GM19397 (cell line): ENCODE measurements at regions not wholly inside any gene's neighbourhood (a gene's known extent, or its start where the extent isn't known, plus 50 kb on each side); places are given as distances from the start of the nearest gene placed in this dataset.
"Not testable (repeated sequence)": the region's sequence is repeated elsewhere in the genome, so short reads cannot be mapped to it uniquely, and the experiment has no call there.

ENCODE experiments used
- ATAC-seq: cut with Tn5 transposase; IDR thresholded peaks from one replicate; pipeline ENCODE4 v1.9.1; 2021; ENCODE audit warnings: mild to moderate bottlenecking, moderate library complexity; ENCODE audit not compliant: unreplicated experiment

DNA sequence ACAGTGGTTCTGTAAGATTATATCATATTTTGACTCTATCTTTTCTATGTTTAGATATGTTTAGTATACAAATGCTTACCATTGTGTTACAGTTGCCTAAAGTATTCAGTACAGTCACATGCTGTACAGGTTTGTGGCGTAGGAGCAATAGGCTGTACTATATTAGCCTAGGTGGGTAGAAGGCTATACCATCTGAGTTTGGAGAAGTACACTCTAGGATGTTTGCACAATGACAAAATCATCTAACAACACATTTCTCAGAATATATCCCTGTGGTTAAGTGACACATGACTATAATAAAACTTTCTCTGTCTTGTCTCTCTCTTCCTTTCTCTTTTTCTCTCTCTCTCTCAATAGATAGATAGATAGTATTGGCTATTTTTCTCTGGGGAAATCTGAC is 1053.1 kb downstream of the STIM2 start:
- ATAC-seq: no peak

DNA sequence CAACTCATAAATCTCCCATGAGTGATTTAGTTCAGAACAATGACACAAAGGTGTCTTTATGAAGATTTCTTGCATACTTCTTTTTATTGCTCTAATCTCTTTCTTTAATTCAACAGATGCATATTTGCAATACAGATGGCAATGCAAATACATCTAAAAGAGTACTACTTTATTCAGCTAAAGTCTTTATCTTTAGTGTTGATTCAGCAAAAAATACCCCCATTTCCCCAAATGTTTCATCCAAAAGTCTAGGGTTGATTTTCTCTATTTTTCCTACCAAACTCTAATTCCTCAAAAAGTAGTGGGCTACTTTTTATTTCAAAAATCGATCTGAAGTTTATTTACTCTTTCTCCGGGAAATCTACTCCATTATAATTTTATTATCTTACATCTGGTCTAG is 1055.2 kb downstream of the STIM2 start:
- ATAC-seq: no peak

DNA sequence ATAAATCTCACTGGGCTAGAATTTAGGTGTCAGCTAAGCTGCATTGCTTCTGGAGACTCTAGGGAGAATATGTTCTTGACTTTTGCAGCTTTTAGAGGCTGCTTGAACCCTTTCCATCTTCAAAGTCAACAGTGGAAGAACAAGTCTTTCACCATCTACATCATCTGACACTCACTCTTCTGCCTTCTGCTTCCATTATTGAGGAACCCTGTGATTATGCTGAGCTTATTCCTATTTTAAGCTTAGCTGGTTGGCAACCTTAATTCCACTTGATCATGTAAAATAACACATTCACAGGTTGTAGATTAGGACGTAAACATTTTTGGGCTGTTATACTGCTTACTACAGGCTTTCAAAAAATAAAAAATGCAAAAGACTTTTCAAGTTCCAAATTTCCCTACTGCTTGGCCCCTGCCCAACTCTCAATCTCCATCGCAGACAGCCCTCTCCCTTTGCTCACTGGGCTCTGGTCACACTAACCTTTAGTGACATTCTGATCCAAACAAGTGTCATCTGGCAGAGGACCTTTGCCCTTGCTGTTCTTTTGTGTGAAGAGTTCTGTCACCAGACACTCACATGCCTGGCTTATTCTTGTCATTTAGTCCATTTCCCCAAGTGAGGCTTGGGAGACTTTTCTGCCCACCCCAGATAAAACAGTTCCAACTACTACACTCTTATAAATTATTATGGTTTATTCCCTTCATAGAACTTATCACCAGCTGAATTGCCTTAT is 1056.0 kb downstream of the STIM2 start:
- ATAC-seq: no peak

DNA sequence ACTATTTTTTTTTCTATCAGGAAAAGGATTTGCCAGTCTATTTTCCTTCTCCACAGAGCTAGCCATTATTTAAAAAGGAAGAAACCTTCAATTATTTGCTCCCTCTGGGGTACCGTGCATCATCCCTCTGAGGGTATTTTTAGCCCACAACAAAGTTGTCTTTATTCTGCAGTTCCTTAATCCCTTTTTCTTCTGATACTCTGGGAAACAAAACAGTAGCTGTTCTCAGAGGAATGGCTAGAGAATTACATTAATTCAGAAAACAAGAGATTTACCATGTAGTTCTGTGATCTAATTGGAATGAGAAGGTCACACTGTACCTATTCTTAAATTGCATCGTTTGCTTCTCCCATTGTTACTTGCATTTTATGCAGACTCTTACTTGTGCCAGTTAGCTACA is 1056.7 kb downstream of the STIM2 start:
- no peak for ATAC-seq

DNA sequence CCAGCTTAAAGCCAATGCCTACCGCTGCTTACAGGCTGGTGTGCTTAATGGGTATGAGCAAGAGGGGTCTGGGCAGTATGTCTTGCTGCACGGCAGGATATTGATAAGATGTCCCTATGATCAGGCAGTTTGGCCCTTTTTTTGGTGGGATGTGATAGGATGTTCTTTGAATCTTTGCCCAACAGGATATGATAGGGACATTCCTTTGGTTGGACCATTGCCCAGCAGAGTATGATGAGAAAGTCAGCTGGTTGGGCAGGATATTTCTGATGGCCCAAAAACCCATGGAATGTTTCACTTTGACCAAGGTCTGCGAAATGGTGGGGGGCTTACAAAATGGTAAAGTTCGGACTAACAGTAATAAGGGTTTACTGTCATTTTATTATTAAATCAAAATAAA is 1060.6 kb downstream of the STIM2 start:
- no peak for ATAC-seq

DNA sequence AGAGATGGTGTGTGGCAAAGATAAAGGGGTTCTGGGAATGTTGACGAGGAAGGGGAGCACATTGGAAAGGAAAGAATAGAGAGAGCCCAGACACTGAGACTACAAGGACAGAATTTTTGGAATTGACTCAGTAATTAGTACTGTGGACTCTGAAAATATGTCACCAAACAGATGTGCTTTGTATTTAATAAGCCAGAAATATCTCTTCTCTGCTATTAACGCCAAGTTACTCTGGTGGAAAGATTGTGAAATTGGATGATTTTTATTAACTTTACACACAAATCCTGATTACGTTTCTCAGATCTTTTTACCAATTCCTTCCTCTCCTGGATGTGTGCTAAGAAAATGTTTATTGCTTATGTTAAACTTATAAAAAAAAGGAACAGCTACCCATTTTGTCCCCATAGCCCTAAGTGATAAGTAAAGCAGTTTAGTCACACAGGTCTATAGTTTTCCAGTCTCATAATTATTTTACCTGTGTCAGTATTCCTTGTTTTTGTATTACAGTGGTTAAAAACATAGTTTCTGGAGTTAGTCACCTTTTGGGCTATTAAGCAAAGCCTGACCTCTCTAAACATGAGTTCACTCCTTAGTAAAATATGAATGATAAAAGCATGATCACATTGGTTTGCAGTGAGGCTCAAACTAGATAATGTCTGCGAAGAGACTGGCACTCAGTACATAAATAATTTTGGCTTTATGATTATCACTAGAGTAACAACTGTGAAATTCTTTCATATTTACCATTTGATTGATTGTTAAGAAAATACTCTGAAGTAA is 1068.3 kb downstream of the STIM2 start:
- ATAC-seq: no peak

DNA sequence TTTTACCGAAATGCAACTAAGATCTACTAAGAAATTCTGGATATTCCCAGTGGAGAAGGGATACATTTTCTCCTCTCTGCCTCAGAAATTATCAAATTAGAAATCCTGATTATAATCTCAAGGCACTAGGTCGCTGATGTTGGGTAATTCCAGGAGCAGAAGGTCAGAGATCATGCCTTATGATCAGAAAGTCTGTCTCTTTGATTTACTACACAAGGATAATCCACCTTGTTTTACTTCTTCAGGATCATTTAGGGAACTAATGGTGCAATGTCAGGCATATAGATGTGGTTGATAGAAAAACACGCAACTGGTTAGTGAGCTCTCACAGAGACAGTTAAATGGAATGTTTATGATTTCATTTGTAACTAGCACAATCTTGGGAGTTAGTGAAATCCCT is 1069.7 kb downstream of the STIM2 start:
- no peak for ATAC-seq

DNA sequence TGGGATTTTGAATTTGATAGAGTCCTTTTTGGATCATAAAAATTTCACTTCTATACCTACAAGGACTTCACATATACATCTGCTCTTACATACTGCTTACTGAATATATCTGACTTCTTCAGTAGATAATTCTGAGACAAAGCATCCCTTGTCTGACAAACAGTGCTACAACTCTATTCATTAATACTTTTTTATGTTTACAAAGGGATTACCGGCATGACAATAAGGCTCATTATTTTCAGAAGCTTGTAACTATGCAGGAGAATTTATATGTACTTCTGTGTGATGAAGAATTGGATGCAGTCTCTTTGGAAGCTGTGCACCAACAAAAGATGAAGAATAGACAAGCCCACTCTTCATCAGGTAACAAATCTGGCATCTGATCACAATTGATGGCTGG is 1070.3 kb downstream of the STIM2 start:
- no peak for ATAC-seq

DNA sequence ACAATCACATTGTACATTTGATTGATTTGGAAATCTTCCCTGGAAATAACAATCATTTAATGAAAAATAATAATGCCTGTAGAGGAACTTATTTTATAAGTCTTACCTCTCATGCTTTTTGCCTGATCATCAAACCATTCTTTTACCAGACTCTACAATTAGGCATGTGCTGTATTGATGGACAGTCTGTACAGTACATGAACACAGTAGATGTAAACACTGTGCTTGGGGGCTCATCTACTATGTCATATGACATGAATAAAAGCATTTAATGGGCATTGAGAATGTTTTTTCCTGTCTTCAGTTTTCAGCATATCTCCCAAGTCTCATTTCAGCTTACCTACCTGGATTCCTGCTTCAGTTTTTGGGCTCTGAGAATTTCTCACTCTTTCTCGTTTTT is 1070.9 kb downstream of the STIM2 start:
- ATAC-seq: no peak

DNA sequence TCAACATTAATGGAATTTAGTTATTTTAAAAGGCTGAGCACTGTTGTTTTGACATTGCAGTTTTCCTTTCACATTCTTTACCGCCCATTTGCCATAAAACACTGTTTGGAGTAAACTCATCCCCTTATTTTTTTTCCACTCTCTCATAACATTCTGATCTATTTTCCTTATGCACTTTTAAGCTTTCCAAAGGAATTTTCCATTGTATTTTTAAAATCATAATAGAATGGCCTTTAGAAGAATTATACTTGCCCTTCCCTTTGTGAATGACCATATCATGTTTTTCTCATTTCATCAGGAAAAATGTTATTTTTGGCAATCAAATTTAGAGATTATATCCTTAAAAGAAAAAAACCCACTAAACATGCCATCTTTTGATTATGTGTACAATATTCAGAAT is 1074.2 kb downstream of the STIM2 start:
- ATAC-seq: no peak

DNA sequence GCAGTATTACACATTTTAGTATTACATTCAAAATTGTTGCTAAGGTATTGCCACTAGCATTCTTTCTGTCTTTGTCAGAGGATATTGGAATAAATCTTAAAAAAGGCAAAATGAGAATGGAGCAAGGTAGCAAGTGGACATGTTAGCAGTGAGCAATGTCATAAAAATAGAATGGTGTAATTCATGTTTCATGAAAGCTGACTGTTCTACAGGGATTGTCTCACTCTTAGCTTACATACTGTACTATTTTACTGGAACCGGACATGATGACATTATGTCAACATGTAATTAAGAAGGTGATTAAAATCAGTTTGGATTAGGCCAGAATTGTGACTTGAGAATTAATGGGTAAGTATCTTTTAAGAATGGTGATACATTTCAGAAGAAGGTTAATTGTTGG is 1086.2 kb downstream of the STIM2 start:
- no peak for ATAC-seq

DNA sequence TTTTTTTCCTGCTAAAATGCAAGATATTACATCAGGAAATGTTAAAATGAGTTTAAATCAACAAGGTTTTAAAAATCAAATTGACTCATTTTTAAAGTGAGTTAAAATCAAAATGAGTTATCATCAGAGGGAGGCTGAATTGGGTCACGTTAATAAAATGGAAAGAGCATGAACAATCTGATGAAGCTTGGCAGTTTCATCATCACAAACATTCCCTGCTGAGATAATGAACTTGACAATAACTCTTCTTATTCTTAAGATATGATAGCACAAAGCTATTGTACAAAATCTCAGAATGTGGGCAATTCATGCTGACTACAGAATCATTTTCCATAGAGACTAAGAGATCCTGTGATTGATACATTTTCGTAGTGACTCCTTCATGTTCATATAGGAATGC is 1086.7 kb downstream of the STIM2 start:
- ATAC-seq: no peak

DNA sequence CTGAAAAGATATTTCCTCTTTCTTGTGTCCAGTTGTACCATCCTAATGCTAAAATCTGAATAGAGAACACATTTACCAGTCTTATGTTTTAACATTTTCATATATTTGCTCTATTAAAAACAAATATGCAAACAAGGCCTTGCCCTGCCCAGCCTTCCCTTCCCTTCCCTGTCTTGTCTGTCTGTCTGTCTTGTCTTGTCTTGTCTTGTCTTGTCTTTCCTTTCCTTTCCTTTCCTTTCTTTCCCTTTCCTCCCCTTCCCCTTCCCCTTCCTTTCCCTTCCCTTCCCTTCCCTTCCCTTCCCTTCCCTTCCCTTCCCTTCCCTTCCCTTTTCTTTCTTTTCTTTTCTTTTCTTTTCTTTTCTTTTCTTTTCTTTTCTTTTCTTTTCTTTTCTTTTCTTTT is 1103.5 kb downstream of the STIM2 start:
- no peak for ATAC-seq

DNA sequence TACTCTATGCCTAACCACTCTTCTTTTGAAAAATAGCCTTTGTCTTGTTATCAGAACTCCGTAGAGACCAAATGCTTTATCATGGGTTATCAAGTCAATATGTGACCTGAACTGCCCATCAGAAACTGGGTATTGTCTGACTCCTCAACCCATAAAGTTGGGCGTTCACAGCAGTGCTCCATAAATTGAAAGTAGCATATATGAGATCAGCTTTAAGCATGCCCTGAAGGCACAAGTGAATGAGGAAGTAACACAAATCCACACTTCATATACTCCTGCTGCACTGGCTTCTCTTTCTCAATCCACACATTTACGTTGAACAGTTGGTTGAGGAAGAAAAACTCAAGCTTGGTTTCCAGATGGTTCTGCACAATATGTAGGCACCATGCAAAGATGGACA is 1106.0 kb downstream of the STIM2 start:
- ATAC-seq: no peak

DNA sequence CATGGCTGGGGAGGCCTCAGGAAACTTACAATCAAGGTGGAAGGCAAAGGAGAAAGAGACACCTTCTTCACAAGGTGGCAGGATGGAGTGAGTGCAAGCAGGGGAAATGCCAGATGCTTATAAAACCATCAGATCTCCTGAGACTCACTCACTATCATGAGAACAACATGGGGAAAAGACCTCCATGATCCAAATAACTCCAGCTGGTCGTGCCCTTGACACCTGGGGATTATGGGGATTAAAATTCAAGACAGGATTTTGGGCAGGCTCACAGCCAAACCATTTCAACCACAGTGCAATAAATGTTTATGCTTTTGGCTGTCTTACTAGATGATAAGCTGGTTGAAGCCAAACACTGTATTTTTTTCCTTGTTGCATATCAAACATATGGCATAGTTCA is 1112.4 kb downstream of the STIM2 start:
- no peak for ATAC-seq

DNA sequence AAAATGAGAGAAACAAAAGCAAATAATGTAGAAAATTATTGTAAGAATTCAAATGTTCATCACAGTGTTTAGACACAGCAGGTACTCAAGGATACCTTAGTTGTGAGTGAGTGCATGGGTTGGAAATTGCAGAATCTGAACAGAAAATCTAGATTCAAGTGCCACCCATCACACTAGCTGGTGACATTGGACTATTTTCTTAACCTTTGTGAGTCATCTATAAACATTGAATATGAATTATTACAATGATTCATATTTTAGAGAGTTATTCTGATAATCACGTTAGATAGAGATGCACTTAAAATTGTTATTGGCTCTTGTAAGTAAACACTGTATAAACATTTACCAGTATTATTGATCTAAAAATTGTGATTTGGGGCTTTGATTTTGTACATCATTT is 1113.1 kb downstream of the STIM2 start:
- ATAC-seq: no peak

DNA sequence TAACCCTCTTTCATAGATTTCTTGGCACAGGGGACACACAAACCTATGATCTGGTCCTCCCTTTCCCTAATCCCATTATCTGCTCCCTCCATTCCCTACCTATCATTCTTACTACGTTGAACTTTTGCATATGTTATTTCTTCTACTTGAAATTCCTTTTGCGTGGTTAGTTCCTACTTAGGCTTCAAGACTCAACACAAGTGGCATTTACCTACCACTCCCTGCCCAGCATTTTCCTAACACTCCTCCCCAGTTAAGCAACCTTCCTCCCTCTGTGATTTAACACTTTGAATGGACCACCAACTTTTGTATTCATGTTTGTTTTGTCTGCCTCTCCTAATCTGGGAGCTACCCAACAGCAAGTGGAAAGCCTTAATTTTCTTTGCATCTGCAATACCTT is 1113.7 kb downstream of the STIM2 start:
- no peak for ATAC-seq

DNA sequence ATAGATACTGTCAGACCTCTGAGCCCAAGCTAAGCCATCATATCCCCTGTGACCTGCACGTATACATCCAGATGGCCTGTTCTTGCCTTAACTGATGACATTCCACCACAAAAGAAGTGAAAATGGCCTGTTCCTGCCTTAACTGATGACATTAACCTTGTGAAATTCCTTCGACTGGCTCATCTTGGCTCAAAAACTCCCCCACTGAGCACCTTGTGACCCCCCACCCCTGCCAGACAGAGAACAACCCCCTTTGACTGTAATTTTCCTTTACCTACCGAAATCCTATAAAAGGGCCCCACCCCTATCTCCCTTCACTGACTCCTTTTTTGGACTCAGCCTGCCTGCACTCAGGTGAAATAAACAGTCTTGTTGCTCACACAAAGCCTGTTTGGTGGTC is 1114.2 kb downstream of the STIM2 start:
- not testable (repeated sequence) for ATAC-seq

DNA sequence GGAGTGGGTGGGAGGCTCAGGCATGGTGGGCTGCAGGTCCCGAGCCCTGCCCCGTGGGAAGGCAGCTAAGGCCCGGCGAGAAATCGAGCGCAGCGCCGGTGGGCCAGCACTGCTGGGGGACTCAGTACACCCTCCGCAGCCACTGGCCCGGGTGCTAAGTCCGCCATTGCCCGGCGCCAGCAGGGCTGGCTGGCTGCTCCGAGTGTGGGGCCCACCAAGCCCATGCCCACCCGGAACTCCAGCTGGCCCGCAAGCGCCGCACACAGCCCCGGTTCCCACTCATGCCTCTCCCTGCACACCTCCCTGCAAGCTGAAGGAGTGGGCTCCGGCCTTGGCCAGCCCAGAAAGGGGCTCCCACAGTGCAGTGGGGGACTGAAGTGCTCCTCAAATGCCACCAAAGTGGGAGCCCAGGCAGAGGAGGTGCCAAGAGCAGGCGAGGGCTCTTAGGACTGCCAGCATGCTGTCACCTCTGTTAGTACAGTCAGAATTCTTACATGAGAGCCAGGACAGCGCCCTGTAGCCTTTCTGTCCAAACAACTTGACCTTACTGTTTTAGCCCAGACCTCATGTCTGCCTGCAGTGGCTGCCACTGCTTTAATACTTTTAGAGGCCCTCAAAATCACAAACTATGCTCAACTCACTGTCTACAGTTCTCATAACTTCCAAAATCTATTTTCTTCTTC is 1117.9 kb downstream of the STIM2 start:
- ATAC-seq: not testable (repeated sequence)

DNA sequence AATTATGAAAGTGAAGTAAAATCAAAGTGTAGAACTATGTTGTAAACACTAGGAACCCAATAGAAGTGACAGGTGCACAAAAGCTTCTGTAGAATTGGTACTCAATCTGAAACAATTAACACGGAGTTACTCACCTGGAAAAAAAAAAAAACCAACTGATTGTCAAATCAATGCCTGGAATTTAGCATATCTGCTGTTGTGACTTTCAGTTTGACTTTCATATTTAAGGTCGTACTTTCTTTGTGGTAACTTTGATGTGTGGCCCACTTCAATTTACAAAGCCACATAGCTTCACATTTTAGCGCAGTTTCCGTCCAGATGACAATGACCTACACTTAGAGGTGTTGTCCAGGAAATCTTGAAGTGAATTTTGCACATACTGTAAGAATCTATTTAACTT is 1124.9 kb downstream of the STIM2 start:
- no peak for ATAC-seq

DNA sequence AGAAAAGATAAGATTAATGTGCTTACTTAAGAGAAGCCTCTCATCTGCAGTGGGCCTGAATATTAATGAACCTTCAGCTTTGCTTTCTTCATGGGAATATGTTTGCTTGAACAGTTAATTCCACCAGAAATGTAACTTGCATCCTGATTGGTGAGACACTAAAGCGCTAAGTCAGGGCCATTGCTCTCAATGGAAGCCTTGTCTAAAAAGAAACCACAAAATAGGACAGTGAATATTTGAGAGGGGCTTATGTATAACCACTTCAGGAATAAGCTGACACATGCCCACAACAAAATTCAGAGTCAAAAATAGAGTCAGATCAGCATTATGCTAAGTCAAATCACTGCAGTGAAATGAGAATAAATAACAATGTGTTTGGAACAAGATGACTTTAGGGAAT is 1125.8 kb downstream of the STIM2 start:
- ATAC-seq: no peak

DNA sequence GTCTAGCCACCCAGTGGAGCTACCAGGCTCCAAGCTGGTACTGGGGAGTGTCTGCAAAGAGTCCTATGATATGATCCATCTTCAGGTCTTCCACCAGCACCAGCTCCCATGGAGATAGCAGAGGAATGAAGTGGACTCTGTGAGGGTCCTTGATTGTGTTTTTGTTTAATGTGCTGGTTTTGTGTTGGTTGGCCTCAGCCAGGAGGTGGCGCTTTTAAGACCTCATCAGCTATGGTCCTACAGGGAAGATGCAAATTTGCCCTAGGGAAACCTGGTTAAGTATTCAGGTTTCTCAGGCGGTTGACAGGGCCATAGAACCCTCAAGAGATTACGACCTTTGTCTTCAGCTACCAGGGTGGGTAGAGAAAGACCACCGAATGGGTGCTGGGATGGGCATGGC is 1141.1 kb downstream of the STIM2 start:
- no peak for ATAC-seq
